Ovary (tissue), 3 donors: ENCODE measurements at regions not wholly inside any gene's neighbourhood (a gene's known extent, or its start where the extent isn't known, plus 50 kb on each side); places are given as distances from the start of the nearest gene placed in this dataset.
"Not testable (repeated sequence)": the region's sequence is repeated elsewhere in the genome, so short reads cannot be mapped to it uniquely, and the experiment has no call there.

Experiments used
- CTCF ChIP-seq, 3 donors: fragments of 450-650 bp in 2 of 3; fragments of 200-600 bp in 1 of 3; IDR thresholded peaks; one replicate each; pipeline versions ENCODE4 v1.5.1 to v1.8.0; 2016 to 2022; ENCODE audit warnings: antibody characterized with exemption in 3 of 3, mild to moderate bottlenecking in 1 of 3
- EP300 ChIP-seq: sonication (generic); formaldehyde crosslinking; IDR thresholded peaks from one replicate; pipeline ENCODE4 v1.6.1; 2017; ENCODE audit warnings: antibody characterized with exemption
- POLR2A ChIP-seq: fragments of 450-650 bp; IDR thresholded peaks from one replicate; pipeline ENCODE4 v1.6.1; 2017; ENCODE audit warnings: antibody characterized with exemption, mild to moderate bottlenecking, moderate library complexity
- donor health status: DM: no; HTN: no; CAD: no.

- TF ChIP-seq CTCF (IDR thresholded peaks at IDR 0.05); POLR2A; EP300: not testable (repeated sequence)
Observed at GRCh38 chr21:9737301-9737700, 784.1 kb upstream of the TPTE start.
